Gastroesophageal sphincter (tissue), 4 donors: ENCODE measurements at regions not wholly inside any gene's neighbourhood (a gene's known extent, or its start where the extent isn't known, plus 50 kb on each side); places are given as distances from the start of the nearest gene placed in this dataset.

Experiments
- ATAC-seq: fragments of 150-250 bp; one replicate; pipeline ENCODE4 v1.9.1; 2016; ENCODE audit warnings: mild to moderate bottlenecking, moderate library complexity
- H3K27ac ChIP-seq, 4 donors: fragments of 200-600 bp; sonication (generic) in 3 of 4; 1 replicate in 3 of 4; 2 replicates in 1 of 4; pipeline ENCODE4 v1.5.1; 2016 to 2019
- H3K27me3 ChIP-seq: fragments of 200-600 bp; sonication (generic); one replicate; pipeline ENCODE4 v1.5.1; 2019
- H3K36me3 ChIP-seq, 2 donors: fragments of 200-600 bp; sonication (generic); one replicate each; pipeline ENCODE4 v1.5.1; 2019; ENCODE audit warnings: control low read depth in 1 of 2
- H3K4me1 ChIP-seq, 3 donors: fragments of 200-600 bp; sonication (generic); 1 replicate in 2 of 3; 2 replicates in 1 of 3; pipeline ENCODE4 v1.5.1; 2016 to 2019; ENCODE audit warnings: control low read depth in 2 of 3
- H3K4me3 ChIP-seq, 2 donors: fragments of 200-600 bp; sonication (generic); one replicate each; pipeline ENCODE4 v1.5.1; 2019; ENCODE audit warnings: mild to moderate bottlenecking in 1 of 2, moderate library complexity in 1 of 2
- H3K9me3 ChIP-seq, 3 donors: fragments of 200-600 bp; sonication (generic); one replicate each; pipeline ENCODE4 v1.5.1; 2017 to 2019; ENCODE audit warnings: control low read depth in 2 of 3
- CTCF ChIP-seq, 4 experiments: fragments of 200-600 bp in 2 of 4; fragments of 450-650 bp in 2 of 4; sonication (generic) in 1 of 4; IDR thresholded peaks; one replicate each; pipeline ENCODE4 v1.5.1; 2017 to 2019; ENCODE audit warnings: antibody characterized with exemption in 4 of 4, mild to moderate bottlenecking in 2 of 4, moderate library complexity in 2 of 4
- EP300 ChIP-seq: sonication (generic); formaldehyde crosslinking; IDR thresholded peaks from one replicate; pipeline ENCODE4 v1.6.1; 2017; ENCODE audit warnings: antibody characterized with exemption, mild to moderate bottlenecking
- POLR2A ChIP-seq, 2 donors: fragments of 450-650 bp; IDR thresholded peaks; one replicate each; pipeline ENCODE4 v1.6.1; 2017; ENCODE audit warnings: antibody characterized with exemption in 2 of 2, mild to moderate bottlenecking in 2 of 2, moderate library complexity in 1 of 2
- POLR2AphosphoS5 ChIP-seq: sonication (generic); formaldehyde crosslinking; IDR thresholded peaks from one replicate; pipeline ENCODE4 v1.6.1; 2017; ENCODE audit warnings: antibody characterized with exemption
- WGBS, 2 donors: methylation state at CpG; one replicate each; pipeline ENCODE4 v1.1.5; 2018; ENCODE audit warnings: low coverage in 1 of 2; 5-methylcytosine and 5-hydroxymethylcytosine counted together

GRCh38 chr18:54673936-54674335, 82.9 kb downstream of the DYNAP start:
- Histone ChIP-seq H3K27ac (no peak overlapping the region), H3K36me3 (no peaks in the 10 kb centered on the region), H3K4me1 (no peaks in the 10 kb centered on the region), H3K27me3 (no peaks in the 10 kb centered on the region), H3K4me3 (no peak overlapping the region), H3K9me3 (peaks cover 0 to 5% (median 0%) of the 10 kb centered on the region in 3 donors)
- no peak for ATAC-seq
- TF ChIP-seq EP300 (no peak), POLR2AphosphoS5 (no peak), POLR2A (IDR thresholded peaks at IDR 0.05) (no peak), CTCF (IDR thresholded peaks at IDR 0.05) (no peak)
- WGBS, 2 donors, result 89 to 100% methylated on average over 1 to 2 of the region's 2 CpGs

DNA sequence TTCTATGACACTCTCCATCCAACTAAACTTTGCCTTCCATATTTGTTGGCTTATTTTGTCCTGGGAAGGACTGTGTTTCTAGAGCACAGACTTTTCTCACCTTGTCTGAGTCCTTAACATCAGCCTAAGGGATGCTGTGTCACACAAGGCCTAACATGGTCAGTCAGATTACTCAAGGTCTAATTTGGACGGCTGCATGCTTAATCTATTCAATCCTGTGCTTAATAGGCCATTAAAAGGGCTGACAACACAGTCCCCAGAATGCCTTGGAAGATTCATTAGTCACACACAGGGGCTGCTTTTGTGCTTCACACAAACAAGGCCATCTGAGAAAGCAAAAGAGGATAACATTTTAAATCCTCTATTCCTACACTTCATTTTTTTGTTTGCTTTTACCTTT, 84.0 kb downstream of the DYNAP start:
- WGBS, 2 donors, result 83% methylated on average over 1 of the region's 1 CpG; no CpG with 5 or more reads in 1 of the 2 donors
- Histone ChIP-seq H3K9me3 (peaks cover 0 to 5% (median 0%) of the 10 kb centered on the region in 3 donors), H3K36me3 (no peaks in the 10 kb centered on the region), H3K4me1 (no peaks in the 10 kb centered on the region), H3K4me3 (no peak overlapping the region), H3K27me3 (no peaks in the 10 kb centered on the region), H3K27ac (no peak overlapping the region)
- ATAC-seq, result no peak
- TF ChIP-seq POLR2AphosphoS5 (no peak), EP300 (no peak), POLR2A (IDR thresholded peaks at IDR 0.05) (no peak), CTCF (IDR thresholded peaks at IDR 0.05) (no peak)

- Histone ChIP-seq H3K27ac (no peak overlapping the region), H3K4me1 (no peaks in the 10 kb centered on the region), H3K27me3 (no peaks in the 10 kb centered on the region), H3K4me3 (no peak overlapping the region), H3K9me3 (peaks cover 0 to 5% (median 0%) of the 10 kb centered on the region in 3 donors), H3K36me3 (no peaks in the 10 kb centered on the region)
- TF ChIP-seq EP300 (no peak), POLR2A (IDR thresholded peaks at IDR 0.05) (no peak), CTCF (IDR thresholded peaks at IDR 0.05) (peak in 1 of 4 experiments; percentile 39), POLR2AphosphoS5 (no peak)
- WGBS, 2 donors, result 26 to 39% methylated on average over 3 to 4 of the region's 4 CpGs
- ATAC-seq, result no peak
Measured at GRCh38 chr18:54679318-54680149, 88.5 kb downstream of the DYNAP start.

DNA sequence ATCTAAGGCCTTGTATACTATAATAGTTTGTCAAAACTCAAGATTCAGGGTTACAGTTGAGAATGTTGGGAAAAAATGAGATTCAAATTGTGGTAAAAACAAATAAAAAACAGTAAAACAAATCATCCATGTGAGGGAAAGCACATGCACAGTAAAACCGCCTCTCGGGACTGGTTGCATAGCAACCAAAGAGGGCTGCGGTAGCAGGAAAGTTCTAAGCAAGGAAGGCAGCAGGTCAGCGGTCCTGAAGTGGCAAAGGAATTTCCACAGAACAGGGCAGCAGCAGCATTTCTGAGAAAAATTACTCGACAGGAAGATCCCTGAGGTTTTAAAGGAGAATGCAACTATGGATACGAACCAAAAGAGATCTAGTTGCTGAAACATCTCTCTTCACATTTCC, 93.7 kb downstream of the DYNAP start:
- ATAC-seq, result no peak
- 37 to 41% methylated on average over 6 of the region's 6 CpGs for WGBS, 2 donors
- no peak overlapping the region for H3K27ac ChIP-seq
- H3K4me3 ChIP-seq, result no peak overlapping the region
- TF ChIP-seq CTCF (IDR thresholded peaks at IDR 0.05) (no peak), POLR2A (IDR thresholded peaks at IDR 0.05) (no peak), POLR2AphosphoS5 (no peak), EP300 (no peak)
- H3K27me3 ChIP-seq, result no peaks in the 10 kb centered on the region
- no peaks in the 10 kb centered on the region for H3K4me1 ChIP-seq
- H3K36me3 ChIP-seq, result no peaks in the 10 kb centered on the region
- H3K9me3 ChIP-seq, result no peaks in the 10 kb centered on the region

DNA sequence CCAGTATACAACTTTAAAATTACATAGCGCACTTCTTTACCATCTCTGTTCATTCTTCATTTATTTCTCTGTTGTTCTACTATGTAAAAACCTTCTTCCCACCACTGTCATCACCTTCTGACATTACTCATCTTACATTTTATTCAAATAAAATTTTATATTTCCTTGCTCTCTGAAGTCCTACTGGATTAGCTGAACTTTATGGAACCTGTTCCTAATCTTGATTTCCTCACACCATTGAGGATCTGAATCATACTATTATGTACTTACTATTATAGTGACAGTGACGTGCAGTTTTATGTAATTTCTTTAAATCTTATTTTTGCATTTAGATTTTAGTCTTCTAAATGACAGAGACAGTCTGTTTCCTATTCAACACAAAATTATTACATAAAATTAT, 98.3 kb downstream of the DYNAP start:
- TF ChIP-seq POLR2A (IDR thresholded peaks at IDR 0.05), result no peak
- TF ChIP-seq CTCF (IDR thresholded peaks at IDR 0.05), result no peak
- TF ChIP-seq EP300, result no peak
- no peak for TF ChIP-seq POLR2AphosphoS5
- H3K27ac ChIP-seq, result no peak overlapping the region
- no peaks in the 10 kb centered on the region for H3K36me3 ChIP-seq
- H3K9me3 ChIP-seq, result no peaks in the 10 kb centered on the region
- no peak for ATAC-seq
- WGBS, 2 donors, result 74 to 82% methylated on average over 2 of the region's 2 CpGs
- no peaks in the 10 kb centered on the region for H3K4me1 ChIP-seq
- no peaks in the 10 kb centered on the region for H3K27me3 ChIP-seq
- H3K4me3 ChIP-seq, result no peak overlapping the region
